PC-3 (cell line): ENCODE measurements at regions not wholly inside any gene's neighbourhood (a gene's known extent, or its start where the extent isn't known, plus 50 kb on each side); places are given as distances from the start of the nearest gene placed in this dataset.

Experiments
- ATAC-seq: fragments of 200-7000 bp; cut with Tn5 transposase; 2 replicates; pipeline ENCODE4 v1.9.1; 2020; ENCODE audit warnings: mild to moderate bottlenecking, moderate library complexity
- BruUV-seq: library from RNA; stranded (reverse); fragments of 400-500 nt; replicated peaks from 2 replicates; lab custom pipeline; 2021; lab: Mats Ljungman, UMichigan
- CTCF ChIA-PET: fragments of 300-600 bp; sonication (Branson Sonifier 250); formaldehyde crosslinking; loops from one replicate; lab custom pipeline; 2022; ENCODE audit warnings: antibody characterized with exemption; lab: Charles Lee
- POLR2A ChIA-PET: fragments of 300-600 bp; sonication (Branson Sonifier 250); formaldehyde crosslinking; loops from one replicate; lab custom pipeline; 2022; ENCODE audit warnings: antibody characterized with exemption; ENCODE audit not compliant: unreplicated experiment; lab: Charles Lee
- DNase-seq: peaks from one replicate; pipeline ENCODE4 v3.0.0-alpha.2; 2015
- H2AFZ ChIP-seq: fragments of 300-600 bp; sonication (generic); 2 replicates; pipeline ENCODE4 v1.6.0; 2016; ENCODE audit warnings: antibody characterized with exemption, low read length
- H3F3A ChIP-seq: fragments of 300-600 bp; sonication (generic); one replicate; pipeline ENCODE4 v1.6.0; 2017; ENCODE audit warnings: antibody characterized with exemption, low read length, control low read depth, mild to moderate bottlenecking; ENCODE audit not compliant: unreplicated experiment
- H3K27ac ChIP-seq: fragments of 300-600 bp; sonication (generic); 2 replicates; pipeline ENCODE4 v1.5.1; 2016; ENCODE audit warnings: mild to moderate bottlenecking, low read length
- H3K27me3 ChIP-seq: fragments of 300-600 bp; sonication (generic); 2 replicates; pipeline ENCODE4 v1.6.1; 2016; ENCODE audit warnings: low read length, mixed read lengths
- H3K36me3 ChIP-seq: fragments of 300-600 bp; sonication (generic); 2 replicates; pipeline ENCODE4 v1.6.1; 2016; ENCODE audit warnings: low read depth, mixed run types, low read length, mixed read lengths
- H3K4me1 ChIP-seq: fragments of 300-600 bp; sonication (generic); 2 replicates; pipeline ENCODE4 v1.5.1; 2016; ENCODE audit warnings: low read length; ENCODE audit not compliant: insufficient read depth
- H3K4me2 ChIP-seq: fragments of 300-600 bp; sonication (generic); 2 replicates; pipeline ENCODE4 v1.6.0; 2016; ENCODE audit warnings: low read length
- H3K4me3 ChIP-seq: fragments of 300-600 bp; sonication (generic); 2 replicates; pipeline ENCODE4 v1.5.1; 2016; ENCODE audit warnings: mild to moderate bottlenecking, low read length, mixed read lengths
- H3K79me2 ChIP-seq: fragments of 300-600 bp; sonication (generic); 2 replicates; pipeline ENCODE4 v1.6.1; 2017; ENCODE audit warnings: low read length, mixed read lengths
- H3K9ac ChIP-seq: fragments of 300-600 bp; sonication (generic); 2 replicates; pipeline ENCODE4 v1.6.0; 2016; ENCODE audit warnings: mild to moderate bottlenecking, low read length
- H3K9me2 ChIP-seq: fragments of 300-600 bp; sonication (generic); replicated peaks from 2 replicates; pipeline ENCODE4 v1.6.1; 2016; ENCODE audit warnings: mixed run types, low read length, mixed read lengths
- H3K9me3 ChIP-seq: fragments of 300-600 bp; sonication (generic); 2 replicates; pipeline ENCODE4 v1.6.1; 2016; ENCODE audit warnings: low read length, mixed read lengths
- H4K20me1 ChIP-seq: fragments of 300-600 bp; sonication (generic); 2 replicates; pipeline ENCODE4 v1.6.1; 2016; ENCODE audit warnings: low read length, mixed read lengths
- CTCF ChIP-seq: fragments of 300-600 bp; sonication (generic); conservative IDR thresholded peaks from 2 replicates; pipeline ENCODE4 v1.5.1; 2017; ENCODE audit warnings: antibody characterized with exemption, low read depth, mild to moderate bottlenecking, low read length
- EZH2 ChIP-seq: fragments of 300-600 bp; sonication (generic); IDR thresholded peaks from one replicate; pipeline ENCODE4 v1.6.1; 2017; ENCODE audit warnings: antibody characterized with exemption, mild to moderate bottlenecking, low read length; ENCODE audit not compliant: unreplicated experiment
- EZH2phosphoT487 ChIP-seq: fragments of 300-600 bp; sonication (generic); IDR thresholded peaks from 2 replicates; pipeline ENCODE4 v1.6.1; 2018; ENCODE audit warnings: mild to moderate bottlenecking, antibody characterized with exemption, low read length, borderline replicate concordance
- intact Hi-C: fragments of 100-400 bp; cut with micrococcal nuclease; formaldehyde crosslinking; loops from 2 replicates; pipeline ENCODE4 v1.9.0; 2023

DNA sequence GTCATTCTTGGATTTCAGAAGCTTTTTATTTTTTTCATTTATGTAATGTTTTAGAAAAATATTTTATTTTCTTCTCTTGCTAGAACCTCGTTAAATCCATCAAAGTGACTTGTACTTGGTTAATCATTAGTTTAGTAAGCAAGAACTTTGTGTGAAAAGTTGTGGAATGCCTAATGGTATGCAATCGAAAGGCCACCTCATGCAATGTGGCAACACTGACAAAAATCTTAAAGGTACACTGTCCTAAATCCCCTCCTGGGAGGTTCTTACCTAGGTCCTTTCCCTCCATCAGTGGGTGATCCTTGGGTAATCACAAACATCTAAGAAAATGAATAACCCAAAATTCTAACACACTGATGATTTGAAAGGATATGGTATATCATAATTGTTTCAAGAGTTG lies 304.2 kb downstream of the DNAH5 start:
- H3K9me3 ChIP-seq = no peaks in the 10 kb centered on the region
- no peak overlapping the region for H2AFZ ChIP-seq
- no peaks in the 10 kb centered on the region for H3K4me1 ChIP-seq
- H3F3A ChIP-seq = no peaks in the 10 kb centered on the region
- H3K4me3 ChIP-seq = no peak overlapping the region
- TF ChIP-seq EZH2 (no peak), CTCF (no peak), EZH2phosphoT487 (no peak)
- H3K79me2 ChIP-seq = no peaks in the 10 kb centered on the region
- POLR2A ChIA-PET = no interaction called here
- H3K27ac ChIP-seq = no peak overlapping the region
- no peaks in the 10 kb centered on the region for H3K36me3 ChIP-seq
- intact Hi-C loops = no loop called here
- H3K4me2 ChIP-seq = no peak overlapping the region
- CTCF ChIA-PET = no interaction called here
- H4K20me1 ChIP-seq = no peaks in the 10 kb centered on the region
- BruUV-seq = no TSS peak
- no peaks in the 10 kb centered on the region for H3K27me3 ChIP-seq
- H3K9me2 ChIP-seq = 0 out of 2 replicates have a peak, but pooled peaks cover 4% of the 10 kb centered on the region
- DNase-seq (no peak), ATAC-seq (no peak)
- no peak overlapping the region for H3K9ac ChIP-seq

- intact Hi-C loops = no loop called here
- Histone ChIP-seq H3K4me1 (peaks cover 11% of the 10 kb centered on the region), H4K20me1 (no peaks in the 10 kb centered on the region), H3K9me2 (no peaks in the 10 kb centered on the region), H3K4me3 (no peak overlapping the region), H3K36me3 (no peaks in the 10 kb centered on the region), H2AFZ (0 out of 2 replicates have a peak overlapping the region, but pooled peaks have one; percentile 10), H3K9me3 (no peaks in the 10 kb centered on the region), H3K27me3 (no peaks in the 10 kb centered on the region), H3K27ac (no peak overlapping the region), H3K4me2 (no peak overlapping the region), H3F3A (no peaks in the 10 kb centered on the region), H3K9ac (no peak overlapping the region), H3K79me2 (no peaks in the 10 kb centered on the region)
- CTCF ChIA-PET = no interaction called here
- POLR2A ChIA-PET = no interaction called here
- DNase-seq = peak; percentile 77
- TF ChIP-seq CTCF (no peak), EZH2phosphoT487 (no peak), EZH2 (no peak)
- no TSS peak for BruUV-seq
- ATAC-seq = no peak; the same call in 1 of the 2 replicates
Observed at GRCh38 chr5:13632676-13633075, 311.8 kb downstream of the DNAH5 start.

- Histone ChIP-seq H3K4me3 (no peak overlapping the region), H2AFZ (no peak overlapping the region), H3K4me1 (peaks cover 13% of the 10 kb centered on the region), H3K9ac (no peak overlapping the region), H3K27ac (no peak overlapping the region), H3K9me2 (no peaks in the 10 kb centered on the region), H3K36me3 (no peaks in the 10 kb centered on the region), H3K4me2 (no peak overlapping the region), H3K27me3 (no peaks in the 10 kb centered on the region), H3K79me2 (no peaks in the 10 kb centered on the region), H4K20me1 (no peaks in the 10 kb centered on the region), H3F3A (no peaks in the 10 kb centered on the region), H3K9me3 (no peaks in the 10 kb centered on the region)
- TF ChIP-seq EZH2 (no peak), CTCF (no peak), EZH2phosphoT487 (no peak)
- ChIA-PET CTCF (no interaction called here), POLR2A (no interaction called here)
- ATAC-seq (peak; percentile 56; the same call in 1 of the 2 replicates), DNase-seq (peak; percentile 53)
- no TSS peak for BruUV-seq
- intact Hi-C loops = no loop called here
Observed at GRCh38 chr5:13629218-13629617, 315.3 kb downstream of the DNAH5 start.
